Keratinocyte (primary cell): ENCODE measurements at regions not wholly inside any gene's neighbourhood (a gene's known extent, or its start where the extent isn't known, plus 50 kb on each side); places are given as distances from the start of the nearest gene placed in this dataset.

Experiments
- DNase-seq: peaks from one replicate; pipeline ENCODE4 v3.0.0-alpha.2; 2011; ENCODE audit warnings: low read depth, missing footprints, low spot score
- FAIRE-seq: peaks from 2 replicates; lab custom pipeline; 2011; peaks lifted over from hg19 to GRCh38; lab: Jason Lieb, UNC
- H2AFZ ChIP-seq: 2 replicates; pipeline ENCODE4 v1.6.0; 2012; ENCODE audit warnings: low read length, control low read depth, inconsistent platforms; ENCODE audit not compliant: control insufficient read depth
- H3K27ac ChIP-seq: 2 replicates; pipeline ENCODE4 v1.5.1; 2011; ENCODE audit warnings: low read length; ENCODE audit not compliant: control insufficient read depth, insufficient read depth
- H3K27me3 ChIP-seq: 3 replicates; pipeline ENCODE4 v1.6.0; 2011; ENCODE audit warnings: low read length; ENCODE audit not compliant: control insufficient read depth, insufficient read depth; ENCODE audit errors: extremely low read depth
- H3K36me3 ChIP-seq, 2 experiments: 2 replicates in 1 of 2; 3 replicates in 1 of 2; pipeline ENCODE4 v1.5.1; 2011; ENCODE audit warnings: low read length in 2 of 2, mild to moderate bottlenecking in 1 of 2; ENCODE audit not compliant: control insufficient read depth in 2 of 2, insufficient read depth in 2 of 2; ENCODE audit errors: extremely low read depth in 1 of 2
- H3K4me1 ChIP-seq: 3 replicates; pipeline ENCODE4 v1.5.1; 2011; ENCODE audit warnings: low read length; ENCODE audit not compliant: control insufficient read depth, insufficient read depth; ENCODE audit errors: extremely low read depth
- H3K4me2 ChIP-seq: 3 replicates; pipeline ENCODE4 v1.6.0; 2011; ENCODE audit warnings: low read depth, low read length; ENCODE audit not compliant: control insufficient read depth, insufficient read depth; ENCODE audit errors: extremely low read depth
- H3K4me3 ChIP-seq, 3 experiments: fragments of 200-600 bp in 1 of 3; sonication (generic) in 1 of 3; 2 replicates in 2 of 3; 3 replicates in 1 of 3; pipeline ENCODE4 v1.5.1; 2011 to 2016; ENCODE audit warnings: low read length in 3 of 3, mild to moderate bottlenecking in 3 of 3, control low read depth in 2 of 3, inconsistent platforms in 1 of 3, low read depth in 1 of 3, mixed read lengths in 1 of 3, mixed run types in 1 of 3, moderate library complexity in 1 of 3; ENCODE audit not compliant: control insufficient read depth in 2 of 3, insufficient read depth in 2 of 3; ENCODE audit errors: extremely low read depth in 1 of 3
- H3K79me2 ChIP-seq: 2 replicates; pipeline ENCODE4 v1.6.0; 2012; ENCODE audit warnings: low read length; ENCODE audit not compliant: control insufficient read depth, insufficient read depth
- H3K9ac ChIP-seq: 3 replicates; pipeline ENCODE4 v1.6.0; 2011; ENCODE audit warnings: low read length; ENCODE audit not compliant: control insufficient read depth, insufficient read depth; ENCODE audit errors: extremely low read depth
- H3K9me1 ChIP-seq: 3 replicates; pipeline ENCODE4 v1.6.0; 2011; ENCODE audit warnings: low read length; ENCODE audit not compliant: control insufficient read depth, insufficient read depth; ENCODE audit errors: extremely low read depth
- H3K9me3 ChIP-seq: 2 replicates; pipeline ENCODE4 v1.5.1; 2012; ENCODE audit warnings: low read depth, low read length; ENCODE audit not compliant: control insufficient read depth
- H4K20me1 ChIP-seq: 3 replicates; pipeline ENCODE4 v1.6.0; 2011; ENCODE audit warnings: low read length; ENCODE audit not compliant: control insufficient read depth, insufficient read depth; ENCODE audit errors: extremely low read depth
- CTCF ChIP-seq, 3 experiments: IDR thresholded peaks in 1 of 3; conservative IDR thresholded peaks in 1 of 3; optimal IDR thresholded peaks in 1 of 3; 2 replicates in 2 of 3; 3 replicates in 1 of 3; pipeline versions ENCODE3 to v1.5.1; 2011; ENCODE audit warnings: low read length in 3 of 3, mild to moderate bottlenecking in 3 of 3, moderate library complexity in 2 of 3, control low read depth in 1 of 3, inconsistent platforms in 1 of 3; ENCODE audit not compliant: insufficient read depth in 2 of 3; ENCODE audit errors: extremely low read depth in 1 of 3
- EZH2 ChIP-seq: IDR thresholded peaks from one replicate; pipeline ENCODE4 v1.6.1; 2012; ENCODE audit warnings: inconsistent platforms, mild to moderate bottlenecking, low read length, moderate library complexity
- dilution Hi-C: fragments of 300-500 bp; cut with MboI; formaldehyde crosslinking; loops from one replicate; pipeline ENCODE4 v1.7.0; 2020; ENCODE audit warnings: low sequenced_read_pairs; ENCODE audit not compliant: extremely low pct_ligation_motif_present

GRCh38 chr2:175317751-175318150 is 136.2 kb upstream of the ATP5MC3 start:
- no peak for DNase-seq
- no peak overlapping the region for H2AFZ ChIP-seq
- FAIRE-seq, result no peak
- dilution Hi-C loops, result no loop called here
- H3K36me3 ChIP-seq, result no peaks in the 10 kb centered on the region
- H3K9me1 ChIP-seq, result no peaks in the 10 kb centered on the region
- H3K79me2 ChIP-seq, result no peaks in the 10 kb centered on the region
- no peak overlapping the region for H3K4me3 ChIP-seq
- no peak for TF ChIP-seq EZH2
- no peak for TF ChIP-seq CTCF (optimal IDR thresholded peaks at IDR 0.05 in 1 of 3, IDR thresholded peaks at IDR 0.05 in 1 of 3, conservative IDR thresholded peaks at IDR 0.05 in 1 of 3; ENCODE audit: extremely low read depth in 1 of 3, insufficient read depth in 2 of 3, low read length in 3 of 3)
- H3K9me3 ChIP-seq, result no peaks in the 10 kb centered on the region
- H3K4me2 ChIP-seq, result no peak overlapping the region
- H3K27ac ChIP-seq, result no peak overlapping the region
- H3K9ac ChIP-seq, result no peak overlapping the region
- H3K4me1 ChIP-seq, result no peaks in the 10 kb centered on the region
- H4K20me1 ChIP-seq, result no peaks in the 10 kb centered on the region
- H3K27me3 ChIP-seq, result no peaks in the 10 kb centered on the region

DNA sequence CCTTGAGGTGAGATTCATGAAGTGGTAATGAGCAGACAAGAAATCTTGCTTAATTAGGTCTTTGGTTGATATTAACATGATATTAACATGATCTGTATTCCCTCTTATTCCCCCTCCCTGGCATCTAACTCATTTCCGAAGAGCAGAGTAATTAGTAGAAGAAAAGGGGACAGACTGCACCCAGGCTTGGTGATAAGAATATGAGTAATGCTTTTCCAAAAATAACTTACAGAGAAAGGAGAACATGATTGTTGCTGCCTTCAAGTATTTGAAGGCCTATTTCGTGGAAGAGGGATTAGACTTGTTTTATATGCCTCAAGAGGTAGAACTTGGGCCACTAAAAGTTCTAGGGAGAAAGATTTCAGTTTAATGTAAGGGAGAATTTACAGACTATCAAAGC is 130.6 kb upstream of the ATP5MC3 start:
- no peak overlapping the region for H2AFZ ChIP-seq
- no peaks in the 10 kb centered on the region for H3K36me3 ChIP-seq
- DNase-seq (no peak), FAIRE-seq (no peak)
- H3K9me1 ChIP-seq, result no peaks in the 10 kb centered on the region
- no peaks in the 10 kb centered on the region for H4K20me1 ChIP-seq
- H3K79me2 ChIP-seq, result no peaks in the 10 kb centered on the region
- no peaks in the 10 kb centered on the region for H3K27me3 ChIP-seq
- no peak overlapping the region for H3K4me3 ChIP-seq
- H3K4me1 ChIP-seq, result no peaks in the 10 kb centered on the region
- H3K4me2 ChIP-seq, result no peak overlapping the region
- H3K9ac ChIP-seq, result no peak overlapping the region
- no peak for TF ChIP-seq CTCF (optimal IDR thresholded peaks at IDR 0.05 in 1 of 3, IDR thresholded peaks at IDR 0.05 in 1 of 3, conservative IDR thresholded peaks at IDR 0.05 in 1 of 3; ENCODE audit: extremely low read depth in 1 of 3, insufficient read depth in 2 of 3, low read length in 3 of 3)
- TF ChIP-seq EZH2, result no peak
- H3K9me3 ChIP-seq, result no peaks in the 10 kb centered on the region
- H3K27ac ChIP-seq, result no peak overlapping the region
- dilution Hi-C loops, result no loop called here
